ENCODE measurements at regions not wholly inside any gene's neighbourhood (a gene's known extent, or its start where the extent isn't known, plus 50 kb on each side); places are given as distances from the start of the nearest gene placed in this dataset.

DNA sequence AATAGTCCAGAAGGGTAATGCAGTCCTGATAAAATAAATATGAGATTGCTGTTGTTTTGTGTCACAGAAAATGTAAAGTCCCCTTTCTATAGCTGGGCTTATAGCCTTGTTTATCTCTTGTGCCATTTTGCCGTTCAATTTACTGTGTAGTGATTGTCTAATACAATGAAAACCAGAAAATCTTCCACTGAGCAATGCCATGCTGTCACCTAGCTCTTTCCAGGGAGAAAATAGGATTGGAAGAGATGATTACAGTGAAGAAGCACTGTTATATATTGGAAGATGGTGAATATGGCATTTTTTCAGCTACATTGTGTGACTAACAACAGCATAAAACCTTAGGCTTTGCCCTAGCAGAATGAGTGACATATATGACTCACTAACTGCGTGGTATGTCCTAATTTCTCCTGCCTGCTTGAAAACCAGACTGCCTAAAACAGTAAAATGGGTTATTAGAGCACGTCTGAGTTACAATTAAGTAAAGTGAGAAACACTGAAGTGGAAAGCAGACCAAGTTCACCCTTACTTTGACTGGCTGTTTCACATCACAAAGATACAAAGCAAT, 332.4 kb upstream of the ZP4 start:
- no peak for TF ChIP-seq RCOR1 (IDR thresholded peaks at IDR 0.05; ENCODE audit: low read depth, low read length)
- no peak for TF ChIP-seq HDAC2 (IDR thresholded peaks at IDR 0.05)
- TF ChIP-seq CTCF (IDR thresholded peaks at IDR 0.05): no peak
- TF ChIP-seq RARB (CRISPR knock-in tag; IDR thresholded peaks at IDR 0.05): no peak
